GM12892 (cell line): ENCODE measurements at regions not wholly inside any gene's neighbourhood (a gene's known extent, or its start where the extent isn't known, plus 50 kb on each side); places are given as distances from the start of the nearest gene placed in this dataset.

ENCODE experiments used
- POLR2A ChIP-seq: IDR thresholded peaks from 2 replicates; pipeline ENCODE4 v1.6.1; 2011; ENCODE audit warnings: low read depth, low read length, control low read depth
- POLR2AphosphoS5 ChIP-seq: IDR thresholded peaks from 2 replicates; pipeline ENCODE4 v1.6.1; 2011; ENCODE audit warnings: low read depth, low read length, control low read depth
- TAF1 ChIP-seq: IDR thresholded peaks from 2 replicates; pipeline ENCODE4 v1.6.1; 2011; ENCODE audit warnings: low read depth, mild to moderate bottlenecking, control low read depth, low read length, borderline replicate concordance

GRCh38 chrX:129347291-129347690 is 176.0 kb downstream of the SMARCA1 start:
- no peak for TF ChIP-seq POLR2A
- no peak for TF ChIP-seq POLR2AphosphoS5
- no peak for TF ChIP-seq TAF1
